Inflammatory macrophage treated with lipopolysaccharide for 1 hour (primary cell): ENCODE measurements at regions not wholly inside any gene's neighbourhood (a gene's known extent, or its start where the extent isn't known, plus 50 kb on each side); places are given as distances from the start of the nearest gene placed in this dataset.
A peak's percentile ranks its signal among the peaks of the same experiment; 100 is the strongest.

Experiments
- DNase-seq, 2 donors: peaks; one replicate each; pipeline ENCODE4 v3.0.0-alpha.2; 2020 to 2022

DNA sequence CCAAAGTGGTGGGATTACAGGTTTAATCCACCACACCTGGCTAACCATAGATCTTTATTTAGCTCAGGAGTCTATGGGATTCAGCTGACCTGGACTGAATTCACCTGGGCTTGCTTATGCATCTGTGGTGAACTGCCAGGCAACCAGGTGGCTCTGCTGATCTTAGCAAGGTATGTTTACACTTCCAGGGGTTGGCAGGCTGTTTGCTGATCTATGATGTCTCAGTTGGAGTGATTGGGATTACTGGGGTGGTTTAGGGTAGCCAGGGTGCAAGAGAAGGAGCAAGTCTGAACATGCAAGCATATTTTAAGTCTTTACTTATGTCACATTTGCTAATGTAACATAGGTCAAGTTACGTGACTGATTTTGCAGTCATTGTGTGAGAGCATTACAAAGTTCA, 63.6 kb upstream of the JAK2 start:
- no peak for DNase-seq

- DNase-seq: no peak
These were observed 63.0 kb upstream of the JAK2 start for GRCh38 chr9:4922101-4922500.

DNA sequence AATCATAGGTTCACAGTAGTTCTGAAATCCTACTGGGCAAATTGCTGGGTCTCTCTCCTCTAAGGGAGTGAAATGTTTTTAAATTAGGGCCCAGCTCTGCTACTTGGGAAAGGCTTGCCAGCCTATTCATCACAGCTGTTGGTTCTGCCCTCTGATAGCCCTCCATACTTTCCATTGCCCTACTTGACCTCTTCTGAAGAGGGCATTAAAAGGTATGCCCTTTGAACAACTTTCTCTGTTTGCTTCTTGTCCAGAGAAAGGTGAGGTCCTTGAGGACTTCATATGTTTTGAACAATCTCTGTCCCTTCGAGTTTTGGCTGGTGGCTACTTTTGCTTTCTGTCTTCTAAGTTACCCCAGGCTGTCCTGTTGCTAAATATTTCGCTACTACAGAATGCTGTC, 62.3 kb upstream of the JAK2 start:
- no peak for DNase-seq

- DNase-seq: no peak
These were observed 61.9 kb upstream of the JAK2 start for GRCh38 chr9:4923141-4923540.

DNA sequence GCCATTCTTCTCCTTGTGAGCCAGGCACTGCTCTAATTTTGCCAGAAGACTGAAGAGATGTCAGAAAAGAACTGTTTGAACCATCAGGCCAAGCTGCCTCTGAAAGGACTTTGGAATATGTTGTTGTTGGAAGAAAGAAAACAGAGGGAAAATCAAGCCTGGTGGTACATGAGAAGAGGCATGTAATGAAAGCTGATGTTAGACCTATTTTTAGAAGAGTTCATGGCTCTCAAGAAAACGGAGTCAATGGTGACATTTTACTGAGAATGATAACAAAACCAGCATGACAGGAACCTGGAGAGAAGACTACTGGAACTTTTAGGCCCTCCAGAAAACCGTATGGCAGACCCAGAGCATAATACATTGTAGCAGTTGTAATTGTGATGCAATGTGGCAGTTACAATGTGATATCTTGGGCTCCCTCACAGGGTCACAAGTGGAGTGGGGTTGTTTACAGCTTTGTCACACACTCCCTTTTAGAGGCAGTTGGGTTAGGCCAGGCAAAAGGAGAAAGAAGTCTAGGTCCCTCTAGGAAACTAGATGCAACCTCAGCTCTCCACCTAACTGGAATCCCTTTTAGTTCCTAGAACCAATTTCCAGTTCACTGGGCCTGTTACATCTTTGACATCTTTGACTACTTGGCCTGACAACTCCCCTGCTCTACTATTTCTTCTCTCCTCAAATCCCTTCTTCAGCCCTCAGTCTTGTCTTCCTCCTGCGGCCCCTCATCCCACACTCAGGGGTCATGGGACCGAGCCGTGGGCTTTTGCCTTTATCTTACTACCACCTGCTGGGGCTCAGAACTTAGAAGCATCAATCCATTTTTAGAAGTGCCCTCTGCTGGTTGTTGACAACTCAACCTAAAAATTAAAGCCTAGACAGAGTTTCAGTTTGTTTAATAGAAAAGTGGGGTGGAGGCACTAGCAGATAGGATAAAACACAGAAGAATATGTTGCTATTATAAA, 61.2 kb upstream of the JAK2 start:
- DNase-seq: peak; percentile 21 to 36

DNA sequence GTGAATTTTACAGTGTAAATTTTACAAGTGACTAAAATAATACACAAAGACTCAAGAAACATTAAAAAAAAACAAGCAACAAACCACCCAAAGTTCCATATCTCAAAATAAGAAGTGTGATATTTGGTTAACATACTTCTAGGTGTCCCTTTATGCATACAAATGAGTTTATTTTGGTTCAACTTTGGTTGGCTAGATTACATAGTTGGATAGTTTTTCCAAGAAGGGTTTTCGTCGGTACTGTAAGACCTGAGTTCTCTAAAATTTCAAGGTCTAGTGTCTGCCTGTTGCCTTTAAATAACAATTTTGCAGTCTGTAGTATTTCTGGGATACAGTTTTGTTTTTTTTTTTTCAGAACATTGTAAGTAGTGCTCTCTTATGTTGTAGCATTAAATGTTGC, 58.8 kb upstream of the JAK2 start:
- no peak for DNase-seq

DNA sequence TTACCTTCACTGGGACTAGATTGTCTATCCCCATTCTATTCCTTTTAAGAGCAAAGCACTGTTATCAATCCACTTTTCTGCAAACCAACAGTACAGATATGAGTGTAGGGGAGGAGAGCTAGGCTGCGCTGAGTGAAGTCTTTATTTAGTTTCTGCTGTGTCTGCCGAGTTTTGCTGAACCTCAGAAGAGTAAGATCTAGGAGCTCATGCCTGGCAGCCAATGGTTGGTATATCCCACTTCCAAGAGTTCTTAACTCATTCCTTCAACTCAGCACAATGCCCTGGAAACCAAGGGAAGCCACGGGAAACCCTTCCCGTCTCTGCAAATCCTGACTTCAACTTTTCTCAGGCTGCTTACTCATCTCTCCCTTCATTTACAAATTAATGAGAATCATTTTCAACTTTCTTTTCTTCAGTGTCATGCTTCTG, 58.0 kb upstream of the JAK2 start:
- DNase-seq: no peak

- DNase-seq: no peak
These were observed 57.4 kb upstream of the JAK2 start for GRCh38 chr9:4927701-4928100.

DNA sequence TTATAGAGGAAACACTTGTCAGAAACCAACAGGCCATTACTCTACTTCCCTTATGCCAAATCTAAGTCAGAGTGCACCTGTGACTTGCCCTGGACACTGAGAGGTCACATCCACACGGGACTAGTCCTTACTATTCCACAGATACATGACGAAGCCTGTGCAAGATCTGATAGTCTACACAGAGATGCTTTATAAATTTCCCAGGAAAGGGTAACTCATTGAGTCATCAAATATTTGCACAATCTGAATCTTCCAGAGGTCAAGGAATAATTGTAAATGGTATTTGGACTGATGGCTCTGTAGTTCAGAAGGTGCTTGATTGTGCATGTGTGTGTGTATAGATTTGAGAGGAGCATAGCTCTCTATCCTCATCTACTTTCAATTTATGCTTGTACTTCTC, 55.2 kb upstream of the JAK2 start:
- DNase-seq: no peak

- DNase-seq: no peak
These were observed 52.4 kb upstream of the JAK2 start for GRCh38 chr9:4932681-4933080.

DNA sequence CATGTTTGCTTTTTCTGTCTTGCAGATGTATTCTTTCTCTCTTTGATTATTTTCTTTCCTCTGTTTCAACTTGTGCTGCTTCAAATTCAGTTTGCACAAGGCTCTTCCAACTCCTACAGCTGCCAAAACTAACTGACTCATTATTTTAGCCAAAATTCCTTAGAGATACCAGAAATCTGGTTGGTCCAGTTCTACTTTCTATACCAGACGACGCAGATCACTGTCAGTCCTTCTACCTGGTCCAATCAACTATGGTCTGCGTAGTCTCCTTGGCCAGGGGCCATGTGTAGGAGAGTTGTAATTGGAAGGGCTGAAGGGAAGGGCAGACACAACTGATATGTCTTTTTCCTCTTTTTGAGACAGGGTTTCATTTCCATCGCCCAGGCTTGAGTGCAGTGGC, 51.9 kb upstream of the JAK2 start:
- DNase-seq: no peak

GRCh38 chr9:4933861-4934260, 51.2 kb upstream of the JAK2 start:
- DNase-seq: no peak

- peak in 1 of 2 donors; percentile 24 for DNase-seq
These were observed 49.9 kb upstream of the JAK2 start for GRCh38 chr9:4935001-4935672.
